GM18499 (cell line): ENCODE measurements at regions not wholly inside any gene's neighbourhood (a gene's known extent, or its start where the extent isn't known, plus 50 kb on each side); places are given as distances from the start of the nearest gene placed in this dataset.
"Not testable (repeated sequence)": the region's sequence is repeated elsewhere in the genome, so short reads cannot be mapped to it uniquely, and the experiment has no call there.

Experiments
- ATAC-seq: cut with Tn5 transposase; IDR thresholded peaks from one replicate; pipeline ENCODE4 v1.9.1; 2021; ENCODE audit warnings: moderate number of reproducible peaks; ENCODE audit not compliant: insufficient read depth, unreplicated experiment

GRCh38 chr7:29619111-29619510, 55.5 kb downstream of the PRR15 start:
- no peak for ATAC-seq

- ATAC-seq, result no peak
Observed at GRCh38 chr7:29619848-29620555, 56.4 kb downstream of the PRR15 start.

GRCh38 chr7:29620556-29620930, 56.9 kb downstream of the PRR15 start:
- ATAC-seq, result no peak

- ATAC-seq, result no peak
Observed at GRCh38 chr7:29622335-29623265, 59.0 kb downstream of the PRR15 start.

GRCh38 chr7:29623973-29624372, 60.3 kb downstream of the PRR15 start:
- ATAC-seq, result no peak

- ATAC-seq, result no peak
Observed at GRCh38 chr7:29626730-29627129, 63.1 kb downstream of the PRR15 start.

- ATAC-seq, result no peak
Observed at GRCh38 chr7:29627631-29628030, 64.0 kb downstream of the PRR15 start.

- ATAC-seq, result no peak
Observed at GRCh38 chr7:29629507-29629906, 65.9 kb downstream of the PRR15 start.

- not testable (repeated sequence) for ATAC-seq
Observed at GRCh38 chr7:29635067-29636008, 71.7 kb downstream of the PRR15 start.

- ATAC-seq, result no peak
Observed at GRCh38 chr7:29636009-29636351, 72.3 kb downstream of the PRR15 start.

- ATAC-seq, result no peak
Observed at GRCh38 chr7:29637374-29637773, 73.7 kb downstream of the PRR15 start.

- not testable (repeated sequence) for ATAC-seq
Observed at GRCh38 chr7:29638841-29639240, 75.2 kb downstream of the PRR15 start.

GRCh38 chr7:29639386-29639785, 75.8 kb downstream of the PRR15 start:
- ATAC-seq, result no peak

- ATAC-seq, result no peak
Observed at GRCh38 chr7:29639886-29640595, 76.4 kb downstream of the PRR15 start.

GRCh38 chr7:29641651-29642050, 78.0 kb downstream of the PRR15 start:
- ATAC-seq, result no peak

- ATAC-seq, result no peak
Observed at GRCh38 chr7:29642494-29643155, 79.0 kb downstream of the PRR15 start.

GRCh38 chr7:29646116-29646515, 82.5 kb downstream of the PRR15 start:
- not testable (repeated sequence) for ATAC-seq

- no peak for ATAC-seq
Observed at GRCh38 chr7:29647020-29647654, 83.5 kb downstream of the PRR15 start.

- not testable (repeated sequence) for ATAC-seq
Observed at GRCh38 chr7:29647691-29648210, 84.1 kb downstream of the PRR15 start.
